HEK293T (cell line): ENCODE measurements at regions not wholly inside any gene's neighbourhood (a gene's known extent, or its start where the extent isn't known, plus 50 kb on each side); places are given as distances from the start of the nearest gene placed in this dataset.

Experiments used
- ELF4 ChIP-seq: fragments of 450-650 bp; IDR thresholded peaks from 2 replicates; pipeline ENCODE4 v1.6.1; 2017; ENCODE audit warnings: antibody characterized with exemption
- FOXK2 ChIP-seq: fragments of 450-650 bp; IDR thresholded peaks from 2 replicates; pipeline ENCODE4 v1.6.1; 2016; ENCODE audit warnings: mild to moderate bottlenecking
- SP1 ChIP-seq: fragments of 450-650 bp; IDR thresholded peaks from 2 replicates; pipeline ENCODE4 v1.6.1; 2017
- TARDBP ChIP-seq: fragments of 450-650 bp; IDR thresholded peaks from 2 replicates; pipeline ENCODE4 v1.6.1; 2016

- TF ChIP-seq ELF4 (no peak), SP1 (no peak), FOXK2 (no peak), TARDBP (no peak)
These were observed 349.9 kb upstream of the CCNH start for GRCh38 chr5:87762631-87763030.
